Uterus (tissue), 3 donors: ENCODE measurements at regions not wholly inside any gene's neighbourhood (a gene's known extent, or its start where the extent isn't known, plus 50 kb on each side); places are given as distances from the start of the nearest gene placed in this dataset.

ENCODE experiments used
- DNase-seq, 2 donors: peaks; one replicate each; pipeline ENCODE4 v3.0.0-alpha.2; 2019 to 2020
- H3K27ac ChIP-seq, 2 donors: fragments of 200-600 bp; sonication (generic); 1 replicate in 1 of 2; 2 replicates in 1 of 2; pipeline ENCODE4 v1.5.1; 2016 to 2018
- H3K27me3 ChIP-seq, 2 donors: fragments of 200-600 bp; sonication (generic); one replicate each; pipeline ENCODE4 v1.5.1; 2018 to 2019; ENCODE audit warnings: control low read depth in 1 of 2
- H3K36me3 ChIP-seq, 2 donors: fragments of 200-600 bp; sonication (generic); one replicate each; pipeline ENCODE4 v1.5.1; 2019; ENCODE audit warnings: control low read depth in 1 of 2
- H3K4me1 ChIP-seq, 2 donors: fragments of 200-600 bp; sonication (generic); one replicate each; pipeline ENCODE4 v1.5.1; 2018 to 2019; ENCODE audit warnings: control low read depth in 1 of 2
- H3K4me3 ChIP-seq, 2 donors: fragments of 200-600 bp; sonication (generic); 1 replicate in 1 of 2; 2 replicates in 1 of 2; pipeline ENCODE4 v1.5.1; 2018 to 2019; ENCODE audit warnings: mild to moderate bottlenecking in 1 of 2
- H3K9me3 ChIP-seq, 2 donors: fragments of 200-600 bp; sonication (generic); one replicate each; pipeline ENCODE4 v1.5.1; 2019; ENCODE audit warnings: control low read depth in 1 of 2
- CTCF ChIP-seq, 4 experiments: fragments of 200-600 bp in 2 of 4; fragments of 450-650 bp in 2 of 4; sonication (generic) in 2 of 4; IDR thresholded peaks; one replicate each; pipeline ENCODE4 v1.5.1; 2016 to 2019; ENCODE audit warnings: antibody characterized with exemption in 4 of 4, mild to moderate bottlenecking in 2 of 4, moderate library complexity in 1 of 4
- POLR2A ChIP-seq, 2 donors: fragments of 450-650 bp; IDR thresholded peaks; one replicate each; pipeline ENCODE4 v1.6.1; 2016; ENCODE audit warnings: antibody characterized with exemption in 2 of 2, mild to moderate bottlenecking in 1 of 2, moderate library complexity in 1 of 2
- intact Hi-C: fragments of 100-400 bp; cut with DNase I; formaldehyde crosslinking; loops from one replicate; pipeline ENCODE4 v1.15.1; 2023; ENCODE audit warnings: low total_unique reads
- donor health status: DM: yes; HTN: yes; CAD: no.

DNA sequence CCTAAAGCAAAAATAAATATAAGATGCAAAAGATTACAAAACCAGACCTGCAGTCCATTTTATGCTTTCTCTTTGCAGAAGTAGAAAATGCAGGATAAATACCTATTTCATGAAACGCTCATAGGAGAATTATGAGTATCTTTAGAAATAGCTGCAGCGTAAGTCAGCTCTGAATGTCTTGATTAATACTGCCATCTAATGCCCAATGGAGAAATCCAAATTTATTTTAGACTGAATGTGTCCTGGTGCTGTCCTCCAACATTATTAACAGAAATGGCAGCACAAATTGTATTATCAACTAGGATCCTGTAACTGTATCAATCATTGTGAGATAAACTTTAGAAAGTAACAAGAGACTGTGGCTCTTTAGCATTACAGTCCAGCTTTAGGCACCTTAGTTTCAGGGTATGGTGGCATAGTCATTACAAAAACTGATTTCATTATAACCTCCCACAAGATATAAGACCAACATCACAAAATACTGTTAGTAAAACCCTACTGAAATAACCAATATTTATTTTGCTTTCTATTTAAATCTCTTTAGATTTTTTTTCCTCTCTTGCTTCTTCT lies 162.1 kb upstream of the MIR17HG start:
- Histone ChIP-seq H3K27me3 (no peaks in the 10 kb centered on the region), H3K27ac (no peak overlapping the region), H3K9me3 (no peaks in the 10 kb centered on the region), H3K36me3 (no peaks in the 10 kb centered on the region), H3K4me3 (no peak overlapping the region), H3K4me1 (no peaks in the 10 kb centered on the region)
- no peak for DNase-seq
- TF ChIP-seq CTCF (IDR thresholded peaks at IDR 0.05) (no peak), POLR2A (IDR thresholded peaks at IDR 0.05) (no peak)
- intact Hi-C loops, result no loop called here

- no peak for DNase-seq
- Histone ChIP-seq H3K9me3 (no peaks in the 10 kb centered on the region), H3K36me3 (no peaks in the 10 kb centered on the region), H3K4me3 (no peak overlapping the region), H3K4me1 (no peaks in the 10 kb centered on the region), H3K27me3 (no peaks in the 10 kb centered on the region), H3K27ac (no peak overlapping the region)
- TF ChIP-seq CTCF (IDR thresholded peaks at IDR 0.05) (no peak), POLR2A (IDR thresholded peaks at IDR 0.05) (no peak)
- intact Hi-C loops, result no loop called here
Measured at GRCh38 chr13:91187522-91187921, 160.0 kb upstream of the MIR17HG start.

DNA sequence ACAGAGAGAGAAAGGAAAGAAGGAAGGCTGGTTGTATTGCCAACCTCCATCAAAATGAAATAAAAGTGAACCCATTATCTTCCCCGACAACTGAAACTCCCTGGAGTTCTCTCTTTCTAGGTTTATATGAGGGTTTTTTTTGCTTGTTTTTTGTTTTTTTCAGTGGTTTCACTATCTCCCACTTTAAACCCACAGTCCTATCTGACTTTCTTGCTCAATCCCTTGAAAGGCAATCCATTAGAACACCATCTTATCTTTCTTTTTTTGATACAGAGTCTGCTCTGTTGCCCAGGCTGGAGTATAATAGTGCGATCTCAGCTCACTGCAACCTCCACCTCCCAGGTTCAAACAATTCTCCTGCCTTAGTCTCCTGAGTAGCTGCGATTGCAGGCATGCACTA lies 158.0 kb upstream of the MIR17HG start:
- intact Hi-C loops, result no loop called here
- H3K36me3 ChIP-seq, result no peaks in the 10 kb centered on the region
- H3K9me3 ChIP-seq, result no peaks in the 10 kb centered on the region
- no peak overlapping the region for H3K27ac ChIP-seq
- H3K4me1 ChIP-seq, result no peaks in the 10 kb centered on the region
- TF ChIP-seq POLR2A (IDR thresholded peaks at IDR 0.05), result no peak
- no peak for TF ChIP-seq CTCF (IDR thresholded peaks at IDR 0.05)
- H3K4me3 ChIP-seq, result no peak overlapping the region
- H3K27me3 ChIP-seq, result no peaks in the 10 kb centered on the region
- DNase-seq, result no peak

- Histone ChIP-seq H3K9me3 (no peaks in the 10 kb centered on the region), H3K36me3 (no peaks in the 10 kb centered on the region), H3K27ac (no peak overlapping the region), H3K4me3 (no peak overlapping the region), H3K27me3 (no peaks in the 10 kb centered on the region), H3K4me1 (no peaks in the 10 kb centered on the region)
- TF ChIP-seq CTCF (IDR thresholded peaks at IDR 0.05) (no peak), POLR2A (IDR thresholded peaks at IDR 0.05) (no peak)
- intact Hi-C loops, result no loop called here
- DNase-seq, result no peak
Measured at GRCh38 chr13:91193358-91193757, 154.1 kb upstream of the MIR17HG start.

DNA sequence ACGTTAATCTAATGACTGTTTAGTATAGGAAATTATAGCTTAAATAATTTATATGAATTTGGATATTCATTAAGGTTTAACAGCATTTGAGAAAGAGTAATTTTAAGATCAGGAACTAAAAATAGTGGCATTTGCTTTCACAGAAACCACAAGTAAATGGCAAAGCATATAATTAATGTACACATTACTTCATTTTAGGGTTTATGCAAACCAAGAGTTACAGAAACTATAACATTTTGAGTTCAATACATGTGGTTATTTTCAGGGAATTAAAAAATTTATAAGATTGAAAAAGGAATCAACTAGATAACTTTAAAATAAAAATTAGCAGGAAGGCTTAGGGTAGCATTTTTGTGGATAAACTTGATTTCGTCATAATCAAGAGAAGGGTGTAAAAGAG lies 151.7 kb upstream of the MIR17HG start:
- intact Hi-C loops, result no loop called here
- no peak overlapping the region for H3K4me3 ChIP-seq
- no peaks in the 10 kb centered on the region for H3K9me3 ChIP-seq
- TF ChIP-seq POLR2A (IDR thresholded peaks at IDR 0.05) (no peak), CTCF (IDR thresholded peaks at IDR 0.05) (no peak)
- H3K4me1 ChIP-seq, result no peaks in the 10 kb centered on the region
- DNase-seq, result no peak
- H3K36me3 ChIP-seq, result no peaks in the 10 kb centered on the region
- H3K27me3 ChIP-seq, result no peaks in the 10 kb centered on the region
- H3K27ac ChIP-seq, result no peak overlapping the region
